ENCODE measurements at regions not wholly inside any gene's neighbourhood (a gene's known extent, or its start where the extent isn't known, plus 50 kb on each side); places are given as distances from the start of the nearest gene placed in this dataset.
"Not testable (repeated sequence)": the region's sequence is repeated elsewhere in the genome, so short reads cannot be mapped to it uniquely, and the experiment has no call there.

DNA sequence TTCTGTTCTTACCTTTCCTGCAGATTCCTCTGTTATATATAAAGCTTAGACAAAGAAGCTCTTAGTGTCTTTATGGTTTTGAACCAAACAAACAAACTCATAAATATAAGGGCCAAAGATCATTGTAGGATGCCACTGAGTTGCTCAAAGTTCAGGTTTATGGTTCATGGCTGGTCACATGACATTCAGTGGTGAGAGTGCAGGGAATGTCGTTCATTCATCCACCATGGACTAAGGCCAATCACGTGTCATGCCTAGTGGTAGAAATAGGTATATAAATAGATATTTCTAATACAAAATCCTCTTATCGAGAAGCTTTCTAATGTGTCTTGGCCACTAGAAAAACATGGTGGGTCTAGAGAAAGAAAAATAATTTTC lies 119.4 kb downstream of the GATA3 start:
- no peak for DNase-seq

DNA sequence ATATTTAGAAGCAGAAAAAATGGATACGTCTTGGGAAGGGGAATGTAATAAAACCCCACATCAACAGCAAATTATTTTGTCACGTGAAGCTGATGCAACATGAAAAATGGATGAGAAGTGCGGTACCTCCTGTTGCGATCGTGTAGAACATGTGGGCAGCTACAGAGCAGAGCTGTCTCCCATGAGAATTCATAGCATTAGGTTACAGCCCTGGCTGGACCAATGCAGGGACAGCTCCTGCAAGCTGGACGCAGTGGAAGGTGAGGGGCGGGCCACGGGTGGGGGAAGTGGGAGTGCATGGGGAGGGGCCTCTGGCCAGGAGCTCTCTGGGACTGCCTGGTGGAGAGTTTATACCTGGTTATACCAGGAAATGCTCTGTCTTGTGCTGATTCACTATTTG lies 120.3 kb downstream of the GATA3 start:
- no peak for DNase-seq

DNA sequence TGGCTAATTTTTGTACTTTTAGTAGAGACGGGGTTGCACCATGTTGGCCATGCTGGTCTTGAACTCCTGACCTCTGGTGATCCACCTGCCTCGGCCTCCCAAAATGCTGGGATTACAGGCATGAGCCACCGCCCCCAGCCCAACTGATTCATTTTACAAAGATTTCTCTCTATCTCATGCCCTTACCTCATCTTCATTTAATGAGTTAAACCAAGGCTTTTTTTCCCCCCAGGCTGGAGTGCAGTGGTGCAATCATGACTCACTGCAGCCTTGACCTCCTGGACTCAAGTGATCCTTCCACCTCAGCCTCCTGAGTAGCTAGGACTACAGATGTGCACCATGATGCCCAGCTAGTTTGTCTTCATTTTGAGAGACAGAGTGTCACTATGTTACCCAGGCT lies 123.0 kb downstream of the GATA3 start:
- DNase-seq = not testable (repeated sequence)

DNA sequence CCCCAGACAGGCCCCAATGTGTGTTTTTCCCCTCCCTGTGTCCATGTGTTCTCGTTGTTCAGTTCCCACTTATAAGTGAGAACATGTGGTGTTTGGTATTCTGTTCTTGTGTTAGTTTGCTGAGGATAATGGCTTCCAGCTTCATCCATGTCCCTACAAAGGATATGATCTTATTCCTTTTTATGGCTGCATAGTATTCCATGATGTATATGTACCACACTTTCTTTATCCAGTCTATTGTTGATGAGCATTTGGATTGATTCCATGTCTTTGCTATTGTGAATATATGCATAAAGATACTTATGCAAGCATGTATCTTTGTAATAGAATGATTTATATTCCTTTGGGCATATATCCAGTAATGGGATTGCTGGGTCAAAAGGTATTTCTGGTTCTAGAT lies 125.3 kb downstream of the GATA3 start:
- DNase-seq = not testable (repeated sequence)

DNA sequence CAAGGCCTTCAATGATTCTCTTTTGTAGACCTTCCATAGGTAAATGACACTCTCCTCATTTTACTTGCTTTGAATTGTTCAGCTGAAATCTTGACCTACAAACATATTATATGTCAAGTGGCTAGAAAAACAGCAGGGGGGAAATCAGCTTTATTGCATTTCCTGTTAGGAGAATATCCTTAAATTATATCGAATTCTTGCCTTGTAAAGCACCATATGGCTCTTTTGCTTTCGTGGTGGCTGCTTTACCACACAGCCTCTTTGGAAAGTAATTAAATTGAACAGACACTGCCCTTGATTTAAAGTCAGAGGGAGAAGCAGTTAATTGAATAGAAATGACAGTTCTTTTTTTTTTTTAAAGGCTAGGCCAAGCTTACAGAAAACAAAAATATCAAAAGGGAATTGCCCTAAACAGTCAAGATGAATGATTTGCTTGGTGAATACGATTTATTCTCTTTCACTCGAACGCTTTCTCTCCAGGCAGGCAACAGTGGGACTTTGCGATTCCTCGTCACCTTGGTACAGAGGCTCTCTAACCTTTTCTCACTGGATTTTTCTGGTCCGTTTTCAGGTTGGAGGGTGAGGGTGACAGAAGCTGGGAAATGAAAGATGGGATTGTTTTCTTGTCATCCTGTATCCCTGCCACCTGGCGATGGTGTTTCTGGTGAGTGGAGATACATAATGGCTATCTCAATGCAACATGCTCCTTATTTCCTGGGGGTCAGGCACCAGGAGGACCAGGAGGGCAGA lies 126.0 kb downstream of the GATA3 start:
- DNase-seq = no peak

DNA sequence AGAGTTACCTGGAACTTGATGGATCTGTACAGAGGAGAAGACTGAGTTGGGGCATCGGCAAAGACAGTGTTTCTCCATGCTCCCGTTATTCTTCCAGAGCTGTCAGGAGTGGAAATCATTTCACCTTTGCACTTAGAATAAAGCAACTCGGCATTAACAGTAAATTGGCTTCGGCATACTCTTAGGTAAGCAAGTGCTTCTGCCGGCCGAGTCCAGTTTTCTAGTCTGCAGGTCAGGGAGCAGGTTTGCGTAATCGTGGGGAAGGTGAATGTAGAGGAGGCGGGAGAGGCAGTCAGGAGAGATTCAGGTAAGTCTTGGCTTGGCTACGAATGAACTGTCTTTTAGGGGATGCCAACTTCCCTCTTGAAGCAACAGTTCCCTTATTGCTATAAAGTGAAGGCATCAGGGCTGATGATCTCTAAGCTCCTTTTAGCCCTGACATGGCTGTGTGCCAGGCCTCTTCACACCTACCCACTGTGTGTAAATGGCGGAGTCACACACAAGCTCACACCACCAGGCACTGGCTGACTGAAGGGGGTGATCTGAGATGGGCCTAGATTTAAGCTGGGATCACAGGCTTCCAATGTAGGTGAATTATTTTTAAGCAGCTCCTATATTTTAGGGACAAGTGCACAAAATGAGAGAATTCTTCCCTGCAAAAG lies 127.1 kb downstream of the GATA3 start:
- no peak for DNase-seq

DNA sequence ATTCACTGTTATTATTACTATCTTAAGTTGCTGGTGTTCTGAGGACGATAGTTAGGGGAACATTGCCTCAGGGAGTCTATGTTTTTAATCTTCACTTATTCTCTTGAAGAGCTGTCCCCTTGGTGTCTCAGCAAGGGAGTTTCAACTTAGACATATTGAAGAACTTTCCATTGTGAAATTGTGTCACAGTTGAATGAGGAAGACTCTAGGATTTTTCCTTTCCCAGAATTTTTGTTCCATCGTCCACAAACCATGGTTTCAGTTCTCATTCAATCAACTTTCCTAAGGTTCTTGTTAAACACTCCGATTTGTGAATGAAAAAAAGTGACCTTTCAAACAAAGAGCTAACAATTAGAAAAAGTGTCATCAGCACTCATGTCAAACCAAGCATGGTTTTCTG lies 128.3 kb downstream of the GATA3 start:
- no peak for DNase-seq

DNA sequence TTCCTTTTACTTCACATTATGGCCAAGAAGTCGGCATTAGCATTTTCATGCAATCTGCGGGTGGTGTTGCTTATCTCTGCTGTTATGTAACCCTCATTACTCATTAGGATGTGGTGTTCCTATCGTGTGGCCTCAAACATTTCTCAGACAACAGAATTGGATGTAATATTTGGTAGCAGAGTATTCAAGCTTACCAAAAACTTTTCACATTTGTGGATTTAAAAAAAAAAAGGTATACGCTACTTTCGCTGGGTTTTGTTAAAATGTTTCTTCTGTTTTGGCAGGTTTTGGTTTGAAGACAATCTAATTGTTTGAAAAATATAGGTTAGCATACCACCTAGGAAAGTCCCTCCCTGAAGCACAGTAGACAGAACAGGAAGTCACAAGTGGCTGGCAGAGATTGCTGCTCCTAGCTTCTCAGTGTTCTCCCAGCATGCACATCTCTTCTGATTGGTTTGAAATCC lies 128.8 kb downstream of the GATA3 start:
- DNase-seq = no peak

DNA sequence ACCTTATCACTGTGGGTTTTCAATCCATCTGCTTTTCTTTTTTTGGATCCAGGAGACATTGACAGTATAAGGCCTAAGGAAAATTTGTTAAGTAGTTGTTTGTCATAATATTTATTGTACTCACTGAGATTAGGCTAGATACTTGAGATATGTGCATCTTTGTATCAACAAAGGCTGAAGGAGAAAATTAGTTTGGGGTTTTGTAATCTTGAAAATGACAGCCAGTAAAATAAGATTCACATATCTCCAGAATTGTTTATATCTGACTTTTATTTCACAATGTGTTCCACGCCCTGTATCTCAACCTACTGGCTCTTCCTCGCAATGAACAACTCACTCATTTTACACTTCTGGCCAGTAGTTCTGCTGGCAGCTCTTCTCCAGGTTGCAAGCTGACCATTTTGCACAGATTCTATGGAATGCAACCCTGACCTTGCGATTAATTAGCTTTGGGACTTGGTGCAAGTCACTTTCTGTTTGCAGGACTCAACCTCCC lies 132.7 kb downstream of the GATA3 start:
- DNase-seq = no peak

DNA sequence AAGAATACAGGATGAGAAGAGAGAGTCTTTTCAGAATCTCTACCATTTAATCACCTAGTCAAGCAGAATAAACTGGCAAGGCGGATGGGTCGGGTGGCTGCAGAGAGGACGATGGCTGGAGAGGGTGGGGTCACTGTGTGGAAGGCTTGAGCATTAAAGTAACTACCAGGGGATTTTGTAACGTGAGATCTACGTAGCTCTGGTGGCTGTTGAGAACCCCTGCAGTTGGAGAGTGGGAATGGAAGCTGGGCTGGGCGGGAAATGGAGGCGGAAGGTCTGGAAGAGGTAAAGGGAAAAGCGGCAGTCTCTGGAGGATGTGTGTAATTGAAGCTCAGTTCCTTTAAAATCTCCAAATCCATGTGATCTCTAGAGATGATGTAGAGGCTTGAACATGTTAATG lies 135.0 kb downstream of the GATA3 start:
- no peak for DNase-seq

DNA sequence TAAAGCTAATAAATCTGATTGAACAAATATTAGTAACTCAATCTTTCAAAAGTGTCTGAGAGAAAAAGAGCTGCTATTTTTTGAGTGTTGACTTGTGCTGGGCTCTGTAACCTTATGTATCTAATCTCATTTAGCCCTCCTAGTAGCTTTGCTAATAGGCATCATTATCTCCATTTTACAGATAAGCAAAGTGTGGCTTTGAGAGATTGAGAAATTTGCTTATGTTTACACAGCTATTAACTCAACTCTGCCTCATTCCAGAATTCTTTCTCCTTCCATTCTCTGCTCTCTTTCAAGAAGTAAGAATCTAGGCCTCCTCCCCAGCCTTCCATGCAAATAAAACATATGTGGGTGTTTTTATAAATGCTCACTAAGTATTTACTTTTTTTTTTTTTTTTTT lies 137.8 kb downstream of the GATA3 start:
- no peak for DNase-seq

DNA sequence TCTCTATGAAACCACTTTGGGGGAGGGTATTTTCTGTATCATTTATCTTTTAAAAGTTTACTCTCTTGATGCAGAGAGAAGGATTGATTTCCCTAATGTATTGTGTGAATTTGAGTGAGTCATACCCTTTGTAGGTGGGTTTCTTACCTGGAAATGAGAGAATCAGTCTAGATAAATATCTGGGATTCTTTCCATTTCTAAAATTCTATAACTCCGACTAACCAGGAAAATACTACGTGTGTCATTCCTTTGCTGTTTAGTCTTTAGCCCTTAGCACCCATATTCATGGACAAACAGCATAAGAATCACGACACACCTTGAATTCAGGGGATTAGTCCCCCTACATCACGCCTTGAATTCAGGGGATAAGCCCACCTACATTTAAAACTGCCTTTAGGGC lies 139.1 kb downstream of the GATA3 start:
- no peak for DNase-seq

DNA sequence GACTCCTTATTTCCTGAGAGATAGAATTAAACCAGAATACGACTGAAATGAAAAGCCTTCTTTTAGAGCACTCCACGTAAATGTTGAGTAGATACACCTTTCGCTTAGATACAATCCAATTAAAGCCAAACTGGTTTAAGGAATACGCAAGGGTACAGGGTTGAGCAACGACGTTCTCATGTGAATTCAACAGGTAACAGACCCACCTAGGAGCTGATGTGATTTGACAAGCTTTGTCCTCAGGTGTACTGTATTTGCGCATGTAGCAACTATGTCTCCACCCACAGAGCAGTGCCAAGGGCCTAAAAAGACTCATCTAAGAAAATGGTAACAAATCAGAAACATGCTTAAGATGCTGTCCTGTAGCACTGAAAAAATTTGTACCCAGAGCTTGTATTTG lies 139.6 kb downstream of the GATA3 start:
- DNase-seq = no peak

DNA sequence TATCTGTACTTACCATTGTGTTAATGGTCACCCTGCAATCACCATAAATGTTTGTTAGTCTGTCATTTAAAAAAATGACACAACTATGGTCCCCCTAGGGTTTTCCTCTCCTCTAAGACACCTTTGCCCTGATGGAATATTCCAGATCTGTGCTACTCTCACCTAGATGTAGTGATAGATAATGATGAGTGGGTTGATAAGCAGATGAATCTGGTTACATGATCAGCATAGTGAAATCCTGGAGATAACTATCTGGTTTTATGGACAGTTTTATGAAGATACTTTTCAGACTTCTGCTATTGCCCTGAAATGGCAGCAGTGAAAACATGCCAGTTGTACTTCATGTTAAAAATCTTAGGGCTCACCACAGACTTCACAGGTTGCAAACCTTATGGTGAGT lies 152.4 kb downstream of the GATA3 start:
- DNase-seq = no peak

DNA sequence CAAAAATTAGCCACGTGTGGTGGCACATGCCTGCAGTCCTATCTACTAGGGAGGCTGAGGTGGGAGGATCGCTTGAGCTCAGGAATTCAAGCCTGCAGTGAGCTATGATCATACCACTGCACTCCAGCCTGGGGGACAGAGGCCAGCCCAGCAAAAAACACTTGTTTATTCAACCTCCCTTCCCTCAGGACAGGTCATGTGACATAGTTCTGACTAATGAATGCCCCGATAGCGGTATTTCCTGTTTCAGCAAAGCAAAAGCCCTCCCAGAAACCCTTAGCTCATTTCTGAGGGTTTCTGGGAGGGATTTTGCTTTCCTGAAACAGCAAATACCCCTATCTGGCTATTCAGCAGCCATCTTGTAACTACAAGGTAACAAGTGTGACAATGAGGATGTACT lies 157.1 kb downstream of the GATA3 start:
- no peak for DNase-seq

DNA sequence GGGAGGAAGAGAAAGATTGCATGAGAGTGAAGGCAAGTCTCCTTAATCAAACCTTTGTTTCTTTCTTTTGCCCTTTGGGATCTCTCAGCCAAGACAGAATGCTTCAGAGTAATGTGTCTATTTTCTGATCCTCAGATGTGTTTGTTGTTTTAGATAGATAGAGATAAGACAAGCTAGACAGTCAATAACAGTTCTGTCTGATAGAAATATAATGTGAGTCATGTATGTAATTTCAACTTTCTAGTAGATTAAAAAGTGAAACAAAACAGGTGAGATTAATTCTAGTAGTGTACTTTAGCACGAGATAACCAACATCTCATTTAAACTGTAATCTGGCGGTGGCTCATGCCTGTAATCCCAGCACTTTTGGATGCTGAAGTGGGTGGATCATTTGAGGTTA lies 159.2 kb downstream of the GATA3 start:
- no peak for DNase-seq

DNA sequence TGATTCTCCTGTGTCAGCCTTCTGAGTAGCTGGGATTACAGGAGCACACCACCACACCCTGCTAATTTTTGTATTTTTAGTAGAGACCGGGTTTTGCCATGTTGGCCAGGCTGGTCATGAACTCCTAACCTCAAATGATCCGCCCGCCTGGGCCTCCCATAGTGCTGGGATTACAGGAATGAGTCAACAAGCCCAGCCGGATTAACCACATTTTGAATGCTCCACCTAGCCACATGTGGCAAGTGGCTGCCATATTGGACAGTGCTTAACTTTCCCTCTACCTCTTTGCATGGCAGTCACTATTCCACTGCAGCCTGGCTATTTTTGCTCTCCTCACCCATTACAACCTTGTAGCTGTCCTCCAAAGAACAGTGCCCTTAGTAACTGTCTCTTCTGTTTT lies 160.1 kb downstream of the GATA3 start:
- DNase-seq = no peak

DNA sequence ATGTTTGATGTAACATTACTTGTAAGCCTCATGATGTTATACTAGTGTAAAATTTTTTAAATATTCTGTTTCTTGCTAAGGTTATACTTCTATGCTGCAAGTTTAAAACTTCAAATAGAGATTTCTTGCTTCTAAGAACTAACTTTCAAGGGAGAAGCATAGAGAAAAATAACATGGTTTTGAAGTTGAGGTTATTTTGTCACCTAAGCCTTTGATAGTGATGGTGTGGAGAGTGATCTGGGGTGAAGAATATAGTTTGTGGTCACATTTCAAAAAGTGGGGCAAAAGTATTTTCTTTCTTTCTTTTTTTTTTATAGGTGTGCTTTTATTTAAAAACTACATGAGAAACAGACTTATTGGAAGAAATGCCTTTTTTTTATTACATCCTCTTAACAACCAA lies 162.4 kb downstream of the GATA3 start:
- DNase-seq = no peak

DNA sequence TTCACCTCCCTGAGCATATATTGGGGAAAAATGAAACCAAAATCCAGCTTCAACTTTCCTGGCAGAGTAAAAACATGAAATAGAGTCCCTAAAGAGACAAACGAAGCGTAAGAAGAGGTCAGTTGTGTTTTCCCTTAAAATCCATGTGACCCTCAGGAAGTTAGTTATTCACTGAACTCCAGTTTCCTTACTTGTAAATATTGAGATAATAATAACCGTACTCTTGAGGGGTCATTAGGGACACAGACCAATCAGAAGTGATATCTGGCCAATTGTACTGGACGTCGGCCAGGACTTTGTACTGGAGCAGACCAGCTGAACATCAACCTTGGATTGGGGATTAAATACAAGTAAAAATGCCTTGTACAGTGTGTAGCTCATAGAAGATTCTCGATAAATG lies 167.0 kb downstream of the GATA3 start:
- DNase-seq = no peak

DNA sequence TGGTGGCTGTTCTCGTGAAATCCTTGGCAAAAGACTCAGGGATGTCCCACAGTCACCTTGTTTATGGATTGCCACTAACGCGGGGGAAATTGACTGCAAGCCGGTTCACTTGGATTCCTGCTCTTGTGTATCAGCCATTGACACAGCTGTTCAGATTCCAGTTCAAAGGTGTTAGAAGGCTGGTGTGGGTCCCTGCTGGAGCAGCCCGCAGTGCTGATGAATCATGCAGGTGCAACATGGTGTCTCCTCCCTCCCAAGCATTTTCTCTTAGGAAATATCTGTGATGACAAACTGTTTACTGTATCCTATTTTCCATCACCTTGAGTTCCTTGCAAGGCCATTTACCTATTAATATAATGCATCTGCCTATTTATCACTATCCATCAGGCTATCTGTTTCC lies 170.1 kb downstream of the GATA3 start:
- DNase-seq = no peak

DNA sequence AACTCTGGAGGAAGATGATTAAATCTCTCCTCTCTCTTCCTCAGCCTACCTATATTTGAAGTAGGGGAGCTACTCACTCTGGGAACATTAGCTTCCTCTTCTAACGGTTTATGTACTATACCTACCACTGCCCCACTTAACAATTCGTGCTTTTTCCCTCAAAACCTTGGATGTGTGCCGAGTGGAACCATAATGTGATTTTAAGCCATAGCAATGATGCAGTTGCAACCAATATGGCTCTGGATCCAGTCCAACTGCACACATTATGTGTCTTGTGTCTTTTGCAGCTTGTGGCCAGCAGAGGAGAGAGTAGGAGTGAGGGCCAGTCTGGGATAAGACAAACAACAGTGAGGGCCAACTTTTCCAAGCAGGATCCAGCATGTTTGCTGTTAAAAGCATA lies 170.7 kb downstream of the GATA3 start:
- DNase-seq = no peak

DNA sequence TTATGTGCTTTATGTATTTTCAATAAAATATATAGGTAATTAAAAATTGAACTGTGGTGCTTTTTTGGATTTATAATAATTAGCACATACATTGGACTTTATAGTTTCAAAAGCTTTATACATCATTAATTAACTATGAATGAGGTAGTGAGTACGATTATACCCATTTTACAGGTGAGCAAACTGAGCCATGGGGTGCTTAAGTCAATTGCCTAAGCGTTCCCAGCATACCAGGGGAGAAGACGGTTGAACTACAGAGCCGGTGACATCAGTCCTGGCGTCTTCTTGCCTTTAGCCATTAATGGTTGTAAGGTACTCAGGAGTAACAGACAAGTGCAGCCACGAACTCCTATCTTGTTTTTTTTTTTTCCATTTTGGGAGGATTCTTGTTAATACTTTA lies 172.8 kb downstream of the GATA3 start:
- no peak for DNase-seq

DNA sequence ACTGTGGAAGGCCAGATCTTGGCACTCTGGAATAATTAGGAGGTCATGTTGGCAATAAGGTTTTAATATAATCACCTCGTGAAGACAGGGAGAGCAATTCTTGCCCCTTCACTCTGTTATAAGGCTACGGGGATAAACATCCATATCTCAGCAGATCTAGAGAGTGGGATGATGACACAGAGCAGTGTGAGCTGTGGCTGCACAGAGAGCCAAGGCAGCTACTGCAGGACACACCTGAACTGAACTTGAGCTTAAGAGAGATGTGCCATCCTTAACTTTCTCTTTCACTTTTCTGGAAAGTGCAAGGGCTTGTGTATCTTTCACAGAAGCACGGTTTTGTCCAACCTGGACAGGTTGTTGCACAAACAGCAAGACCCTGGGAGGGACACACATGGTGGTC lies 174.7 kb downstream of the GATA3 start:
- DNase-seq = no peak

DNA sequence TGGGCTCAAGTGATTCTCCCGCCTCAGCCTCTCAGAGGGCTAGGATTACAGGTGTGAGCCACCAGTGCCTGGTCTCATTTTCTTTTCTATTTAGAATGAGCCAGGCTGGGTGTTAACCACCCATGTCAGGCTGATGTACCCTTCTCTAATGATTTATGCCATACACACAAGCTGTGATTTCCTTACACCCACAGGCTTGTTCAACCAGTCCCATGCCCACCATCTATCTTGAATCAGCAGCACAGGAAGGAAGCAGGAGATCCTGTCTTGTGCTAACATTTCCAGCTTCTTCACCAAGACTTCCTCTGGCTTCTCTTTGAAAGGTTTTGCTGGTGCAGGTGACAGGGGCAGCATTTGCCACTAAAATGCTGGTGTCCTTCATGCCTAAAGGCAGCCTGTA lies 176.4 kb downstream of the GATA3 start:
- no peak for DNase-seq

DNA sequence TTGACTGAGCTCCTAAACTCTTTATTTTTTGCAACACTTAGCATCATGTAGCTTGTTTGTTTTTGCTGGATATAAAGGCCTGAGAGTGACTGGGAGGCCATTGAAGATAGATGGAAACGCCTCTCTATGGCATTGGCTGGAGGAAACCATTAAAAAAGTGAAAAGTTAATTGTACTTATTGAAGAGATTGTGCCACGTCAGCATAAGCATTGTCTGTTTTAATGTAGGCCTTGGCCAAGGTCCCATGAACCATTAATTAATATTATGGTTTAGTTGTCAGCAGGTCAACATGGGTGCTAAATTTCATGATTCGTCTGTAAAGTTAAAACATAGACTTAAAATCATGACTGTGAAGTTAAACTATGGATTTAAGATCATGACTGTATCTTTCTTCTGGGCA lies 178.6 kb downstream of the GATA3 start:
- DNase-seq = no peak

Measured in NCI-H2171 treated with DMSO at 0.1 percent for 48 hours (cell line).